ENCODE measurements at regions not wholly inside any gene's neighbourhood (a gene's known extent, or its start where the extent isn't known, plus 50 kb on each side); places are given as distances from the start of the nearest gene placed in this dataset.

DNA sequence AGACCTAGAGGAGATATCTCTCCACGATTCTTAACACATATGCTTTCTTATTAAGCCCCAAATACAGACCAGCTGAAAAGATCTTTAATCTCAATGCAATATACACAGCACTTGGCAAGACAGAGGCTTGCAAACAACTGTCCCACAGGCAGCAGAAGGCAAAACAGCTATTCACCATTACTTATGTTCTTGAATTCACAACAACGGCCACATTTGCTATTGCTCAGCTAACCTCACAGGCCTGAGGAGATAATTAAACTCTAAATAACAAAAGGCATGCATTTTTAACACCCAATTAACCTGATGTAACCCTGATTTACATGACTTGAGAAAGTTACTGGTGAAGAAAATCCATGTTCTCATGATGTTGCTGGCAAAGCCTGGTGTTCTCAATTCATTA is 216.4 kb downstream of the CRPPA start:
- TF ChIP-seq, protein P1, sequence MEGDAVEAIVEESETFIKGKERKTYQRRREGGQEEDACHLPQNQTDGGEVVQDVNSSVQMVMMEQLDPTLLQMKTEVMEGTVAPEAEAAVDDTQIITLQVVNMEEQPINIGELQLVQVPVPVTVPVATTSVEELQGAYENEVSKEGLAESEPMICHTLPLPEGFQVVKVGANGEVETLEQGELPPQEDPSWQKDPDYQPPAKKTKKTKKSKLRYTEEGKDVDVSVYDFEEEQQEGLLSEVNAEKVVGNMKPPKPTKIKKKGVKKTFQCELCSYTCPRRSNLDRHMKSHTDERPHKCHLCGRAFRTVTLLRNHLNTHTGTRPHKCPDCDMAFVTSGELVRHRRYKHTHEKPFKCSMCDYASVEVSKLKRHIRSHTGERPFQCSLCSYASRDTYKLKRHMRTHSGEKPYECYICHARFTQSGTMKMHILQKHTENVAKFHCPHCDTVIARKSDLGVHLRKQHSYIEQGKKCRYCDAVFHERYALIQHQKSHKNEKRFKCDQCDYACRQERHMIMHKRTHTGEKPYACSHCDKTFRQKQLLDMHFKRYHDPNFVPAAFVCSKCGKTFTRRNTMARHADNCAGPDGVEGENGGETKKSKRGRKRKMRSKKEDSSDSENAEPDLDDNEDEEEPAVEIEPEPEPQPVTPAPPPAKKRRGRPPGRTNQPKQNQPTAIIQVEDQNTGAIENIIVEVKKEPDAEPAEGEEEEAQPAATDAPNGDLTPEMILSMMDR (IDR thresholded peaks at IDR 0.05): no peak
- no peak for TF ChIP-seq POLR2A (IDR thresholded peaks at IDR 0.05)

All from thyroid gland (tissue), 4 donors.